ENCODE measurements at regions not wholly inside any gene's neighbourhood (a gene's known extent, or its start where the extent isn't known, plus 50 kb on each side); places are given as distances from the start of the nearest gene placed in this dataset.

- DNase-seq (no peak), ATAC-seq (no peak)
- H3K36me3 ChIP-seq (ENCODE audit: low read depth): no peaks in the 10 kb centered on the region
- no peaks in the 10 kb centered on the region for H3K4me1 ChIP-seq (ENCODE audit: low read depth)
- no peak for TF ChIP-seq CTCF (IDR thresholded peaks at IDR 0.05)
- H3K9me3 ChIP-seq: no peaks in the 10 kb centered on the region
- intact Hi-C loops (cut with DNase I, micrococcal nuclease): no loop called here
- H3K4me3 ChIP-seq: no peak overlapping the region
Measured at GRCh38 chr10:84571146-84571545, 242.8 kb downstream of the CCSER2 start.

- H3K4me3 ChIP-seq: no peak overlapping the region
- no peak for TF ChIP-seq CTCF (IDR thresholded peaks at IDR 0.05)
- DNase-seq (no peak), ATAC-seq (no peak)
- no peaks in the 10 kb centered on the region for H3K36me3 ChIP-seq (ENCODE audit: low read depth)
- no peaks in the 10 kb centered on the region for H3K9me3 ChIP-seq
- intact Hi-C loops (cut with DNase I, micrococcal nuclease): no loop called here
- no peaks in the 10 kb centered on the region for H3K4me1 ChIP-seq (ENCODE audit: low read depth)
Measured at GRCh38 chr10:84574102-84574501, 245.7 kb downstream of the CCSER2 start.

GRCh38 chr10:84581976-84582375 is 253.6 kb downstream of the CCSER2 start:
- Histone ChIP-seq H3K9me3 (no peaks in the 10 kb centered on the region), H3K4me3 (no peak overlapping the region), H3K4me1 (ENCODE audit: low read depth) (no peaks in the 10 kb centered on the region), H3K36me3 (ENCODE audit: low read depth) (no peaks in the 10 kb centered on the region)
- intact Hi-C loops (cut with DNase I, micrococcal nuclease): no loop called here
- ATAC-seq: no peak
- no peak for DNase-seq
- no peak for TF ChIP-seq CTCF (IDR thresholded peaks at IDR 0.05)

GRCh38 chr10:84583501-84583900 is 255.1 kb downstream of the CCSER2 start:
- ATAC-seq (no peak), DNase-seq (no peak)
- no peak for TF ChIP-seq CTCF (IDR thresholded peaks at IDR 0.05)
- intact Hi-C loops (cut with DNase I, micrococcal nuclease): no loop called here
- Histone ChIP-seq H3K4me3 (no peak overlapping the region), H3K4me1 (ENCODE audit: low read depth) (no peaks in the 10 kb centered on the region), H3K36me3 (ENCODE audit: low read depth) (no peaks in the 10 kb centered on the region), H3K9me3 (no peaks in the 10 kb centered on the region)

- no peak overlapping the region for H3K4me3 ChIP-seq
- H3K4me1 ChIP-seq (ENCODE audit: low read depth): no peaks in the 10 kb centered on the region
- H3K36me3 ChIP-seq (ENCODE audit: low read depth): no peaks in the 10 kb centered on the region
- no peak for TF ChIP-seq CTCF (IDR thresholded peaks at IDR 0.05)
- DNase-seq: no peak
- intact Hi-C loops (cut with DNase I, micrococcal nuclease): no loop called here
- ATAC-seq: no peak
- no peaks in the 10 kb centered on the region for H3K9me3 ChIP-seq
Measured at GRCh38 chr10:84587789-84588188, 259.4 kb downstream of the CCSER2 start.

- TF ChIP-seq CTCF (IDR thresholded peaks at IDR 0.05): no peak
- Histone ChIP-seq H3K36me3 (ENCODE audit: low read depth) (no peaks in the 10 kb centered on the region), H3K9me3 (no peaks in the 10 kb centered on the region), H3K4me3 (no peak overlapping the region), H3K4me1 (ENCODE audit: low read depth) (no peaks in the 10 kb centered on the region)
- no peak for ATAC-seq
- no peak for DNase-seq
- intact Hi-C loops (cut with DNase I, micrococcal nuclease): no loop called here
Measured at GRCh38 chr10:84588426-84588825, 260.0 kb downstream of the CCSER2 start.

All from mucosa of descending colon (tissue), 3 donors.